PC-3 (cell line): ENCODE measurements at regions not wholly inside any gene's neighbourhood (a gene's known extent, or its start where the extent isn't known, plus 50 kb on each side); places are given as distances from the start of the nearest gene placed in this dataset.

ENCODE experiments used
- ATAC-seq: fragments of 200-7000 bp; cut with Tn5 transposase; 2 replicates; pipeline ENCODE4 v1.9.1; 2020; ENCODE audit warnings: mild to moderate bottlenecking, moderate library complexity
- BruUV-seq: library from RNA; stranded (reverse); fragments of 400-500 nt; replicated peaks from 2 replicates; lab custom pipeline; 2021; lab: Mats Ljungman, UMichigan
- CTCF ChIA-PET: fragments of 300-600 bp; sonication (Branson Sonifier 250); formaldehyde crosslinking; loops from one replicate; lab custom pipeline; 2022; ENCODE audit warnings: antibody characterized with exemption; lab: Charles Lee
- POLR2A ChIA-PET: fragments of 300-600 bp; sonication (Branson Sonifier 250); formaldehyde crosslinking; loops from one replicate; lab custom pipeline; 2022; ENCODE audit warnings: antibody characterized with exemption; ENCODE audit not compliant: unreplicated experiment; lab: Charles Lee
- DNase-seq: peaks from one replicate; pipeline ENCODE4 v3.0.0-alpha.2; 2015
- H2AFZ ChIP-seq: fragments of 300-600 bp; sonication (generic); 2 replicates; pipeline ENCODE4 v1.6.0; 2016; ENCODE audit warnings: antibody characterized with exemption, low read length
- H3F3A ChIP-seq: fragments of 300-600 bp; sonication (generic); one replicate; pipeline ENCODE4 v1.6.0; 2017; ENCODE audit warnings: antibody characterized with exemption, low read length, control low read depth, mild to moderate bottlenecking; ENCODE audit not compliant: unreplicated experiment
- H3K27ac ChIP-seq: fragments of 300-600 bp; sonication (generic); 2 replicates; pipeline ENCODE4 v1.5.1; 2016; ENCODE audit warnings: mild to moderate bottlenecking, low read length
- H3K27me3 ChIP-seq: fragments of 300-600 bp; sonication (generic); 2 replicates; pipeline ENCODE4 v1.6.1; 2016; ENCODE audit warnings: low read length, mixed read lengths
- H3K36me3 ChIP-seq: fragments of 300-600 bp; sonication (generic); 2 replicates; pipeline ENCODE4 v1.6.1; 2016; ENCODE audit warnings: low read depth, mixed run types, low read length, mixed read lengths
- H3K4me1 ChIP-seq: fragments of 300-600 bp; sonication (generic); 2 replicates; pipeline ENCODE4 v1.5.1; 2016; ENCODE audit warnings: low read length; ENCODE audit not compliant: insufficient read depth
- H3K4me2 ChIP-seq: fragments of 300-600 bp; sonication (generic); 2 replicates; pipeline ENCODE4 v1.6.0; 2016; ENCODE audit warnings: low read length
- H3K4me3 ChIP-seq: fragments of 300-600 bp; sonication (generic); 2 replicates; pipeline ENCODE4 v1.5.1; 2016; ENCODE audit warnings: mild to moderate bottlenecking, low read length, mixed read lengths
- H3K79me2 ChIP-seq: fragments of 300-600 bp; sonication (generic); 2 replicates; pipeline ENCODE4 v1.6.1; 2017; ENCODE audit warnings: low read length, mixed read lengths
- H3K9ac ChIP-seq: fragments of 300-600 bp; sonication (generic); 2 replicates; pipeline ENCODE4 v1.6.0; 2016; ENCODE audit warnings: mild to moderate bottlenecking, low read length
- H3K9me2 ChIP-seq: fragments of 300-600 bp; sonication (generic); replicated peaks from 2 replicates; pipeline ENCODE4 v1.6.1; 2016; ENCODE audit warnings: mixed run types, low read length, mixed read lengths
- H3K9me3 ChIP-seq: fragments of 300-600 bp; sonication (generic); 2 replicates; pipeline ENCODE4 v1.6.1; 2016; ENCODE audit warnings: low read length, mixed read lengths
- H4K20me1 ChIP-seq: fragments of 300-600 bp; sonication (generic); 2 replicates; pipeline ENCODE4 v1.6.1; 2016; ENCODE audit warnings: low read length, mixed read lengths
- EZH2 ChIP-seq: fragments of 300-600 bp; sonication (generic); IDR thresholded peaks from one replicate; pipeline ENCODE4 v1.6.1; 2017; ENCODE audit warnings: antibody characterized with exemption, mild to moderate bottlenecking, low read length; ENCODE audit not compliant: unreplicated experiment
- EZH2phosphoT487 ChIP-seq: fragments of 300-600 bp; sonication (generic); IDR thresholded peaks from 2 replicates; pipeline ENCODE4 v1.6.1; 2018; ENCODE audit warnings: mild to moderate bottlenecking, antibody characterized with exemption, low read length, borderline replicate concordance
- intact Hi-C: fragments of 100-400 bp; cut with micrococcal nuclease; formaldehyde crosslinking; loops from 2 replicates; pipeline ENCODE4 v1.9.0; 2023
- TF ChIP-seq, protein P1 (sequence below): fragments of 300-600 bp; sonication (generic); conservative IDR thresholded peaks from 2 replicates; pipeline ENCODE4 v1.5.1; 2017; ENCODE audit warnings: antibody characterized with exemption, low read depth, mild to moderate bottlenecking, low read length

GRCh38 chr10:36170142-36170719 is 528.1 kb upstream of the FZD8 start:
- H3F3A ChIP-seq = peaks cover 26% of the 10 kb centered on the region
- no peak overlapping the region for H3K4me2 ChIP-seq
- intact Hi-C loops = loop anchor here (5.0 kb wide), 1 partner anchor 507 kb away; no protein-coding TSS in a partner anchor
- H3K9me3 ChIP-seq = no peaks in the 10 kb centered on the region
- H3K79me2 ChIP-seq = no peaks in the 10 kb centered on the region
- no TSS peak for BruUV-seq
- no peak overlapping the region for H3K9ac ChIP-seq
- no peak for ATAC-seq
- no peak for DNase-seq
- no peaks in the 10 kb centered on the region for H3K27me3 ChIP-seq
- no peaks in the 10 kb centered on the region for H3K9me2 ChIP-seq
- ChIA-PET CTCF (no interaction called here), POLR2A (no interaction called here)
- TF ChIP-seq EZH2 = no peak
- TF ChIP-seq, protein P1, sequence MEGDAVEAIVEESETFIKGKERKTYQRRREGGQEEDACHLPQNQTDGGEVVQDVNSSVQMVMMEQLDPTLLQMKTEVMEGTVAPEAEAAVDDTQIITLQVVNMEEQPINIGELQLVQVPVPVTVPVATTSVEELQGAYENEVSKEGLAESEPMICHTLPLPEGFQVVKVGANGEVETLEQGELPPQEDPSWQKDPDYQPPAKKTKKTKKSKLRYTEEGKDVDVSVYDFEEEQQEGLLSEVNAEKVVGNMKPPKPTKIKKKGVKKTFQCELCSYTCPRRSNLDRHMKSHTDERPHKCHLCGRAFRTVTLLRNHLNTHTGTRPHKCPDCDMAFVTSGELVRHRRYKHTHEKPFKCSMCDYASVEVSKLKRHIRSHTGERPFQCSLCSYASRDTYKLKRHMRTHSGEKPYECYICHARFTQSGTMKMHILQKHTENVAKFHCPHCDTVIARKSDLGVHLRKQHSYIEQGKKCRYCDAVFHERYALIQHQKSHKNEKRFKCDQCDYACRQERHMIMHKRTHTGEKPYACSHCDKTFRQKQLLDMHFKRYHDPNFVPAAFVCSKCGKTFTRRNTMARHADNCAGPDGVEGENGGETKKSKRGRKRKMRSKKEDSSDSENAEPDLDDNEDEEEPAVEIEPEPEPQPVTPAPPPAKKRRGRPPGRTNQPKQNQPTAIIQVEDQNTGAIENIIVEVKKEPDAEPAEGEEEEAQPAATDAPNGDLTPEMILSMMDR = no peak
- no peak for TF ChIP-seq EZH2phosphoT487
- no peak overlapping the region for H3K4me3 ChIP-seq
- no peaks in the 10 kb centered on the region for H4K20me1 ChIP-seq
- no peak overlapping the region for H3K27ac ChIP-seq
- peaks cover 43% of the 10 kb centered on the region for H3K4me1 ChIP-seq
- H2AFZ ChIP-seq = no peak overlapping the region
- no peaks in the 10 kb centered on the region for H3K36me3 ChIP-seq

DNA sequence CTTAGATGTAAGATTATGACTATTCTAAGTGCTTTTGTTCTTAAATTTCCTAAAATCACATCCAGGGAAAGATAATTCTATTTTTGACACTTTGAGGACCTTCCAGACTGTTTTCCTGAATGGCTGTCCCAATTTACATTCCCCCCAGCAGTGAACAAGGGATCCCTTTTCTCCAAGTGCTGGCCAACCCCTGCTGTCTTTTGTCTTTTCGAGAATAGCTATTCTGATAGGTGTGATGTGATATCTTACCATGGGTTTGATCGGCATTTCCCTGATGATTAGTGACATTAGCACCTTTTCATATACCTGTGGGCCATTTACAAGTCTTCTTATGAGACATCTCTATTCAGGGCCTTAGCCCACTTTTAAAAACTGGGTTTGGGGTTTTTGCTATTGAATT is 526.7 kb upstream of the FZD8 start:
- DNase-seq = no peak
- no TSS peak for BruUV-seq

More for the DNA sequence above, 526.7 kb upstream of the FZD8 start:
- Histone ChIP-seq H3K4me1 (peaks cover 35% of the 10 kb centered on the region), H3K9me2 (no peaks in the 10 kb centered on the region), H3K27me3 (no peaks in the 10 kb centered on the region), H4K20me1 (no peaks in the 10 kb centered on the region), H3F3A (peaks cover 23% of the 10 kb centered on the region), H3K36me3 (no peaks in the 10 kb centered on the region), H2AFZ (no peak overlapping the region), H3K9ac (no peak overlapping the region), H3K9me3 (no peaks in the 10 kb centered on the region), H3K27ac (no peak overlapping the region), H3K4me3 (no peak overlapping the region), H3K79me2 (no peaks in the 10 kb centered on the region), H3K4me2 (no peak overlapping the region)
- TF ChIP-seq EZH2 (no peak), EZH2phosphoT487 (no peak)
- TF ChIP-seq, protein P1 = no peak
- CTCF ChIA-PET = no interaction called here
- ATAC-seq = no peak
- intact Hi-C loops = no loop called here
- POLR2A ChIA-PET = no interaction called here
